Stomach (tissue), 4 donors: ENCODE measurements at regions not wholly inside any gene's neighbourhood (a gene's known extent, or its start where the extent isn't known, plus 50 kb on each side); places are given as distances from the start of the nearest gene placed in this dataset.

ENCODE experiments used
- EP300 ChIP-seq: sonication (generic); formaldehyde crosslinking; IDR thresholded peaks from one replicate; pipeline ENCODE4 v1.6.1; 2017; ENCODE audit warnings: antibody characterized with exemption
- POLR2A ChIP-seq, 4 donors: fragments of 450-650 bp; IDR thresholded peaks; one replicate each; pipeline ENCODE4 v1.6.1; 2016; ENCODE audit warnings: antibody characterized with exemption in 4 of 4, control low read depth in 2 of 4, mild to moderate bottlenecking in 1 of 4, moderate library complexity in 1 of 4
- POLR2AphosphoS5 ChIP-seq, 3 donors: sonication (generic); formaldehyde crosslinking; IDR thresholded peaks; one replicate each; pipeline ENCODE4 v1.6.1; 2016; ENCODE audit warnings: antibody characterized with exemption in 3 of 3
- TF ChIP-seq, protein P1 (sequence below), 7 experiments: fragments of 450-650 bp in 4 of 7; fragments of 200-600 bp in 3 of 7; sonication (generic) in 3 of 7; IDR thresholded peaks; one replicate each; pipeline ENCODE4 v1.5.1; 2016 to 2019; ENCODE audit warnings: antibody characterized with exemption in 7 of 7, control low read depth in 2 of 7, mild to moderate bottlenecking in 1 of 7

DNA sequence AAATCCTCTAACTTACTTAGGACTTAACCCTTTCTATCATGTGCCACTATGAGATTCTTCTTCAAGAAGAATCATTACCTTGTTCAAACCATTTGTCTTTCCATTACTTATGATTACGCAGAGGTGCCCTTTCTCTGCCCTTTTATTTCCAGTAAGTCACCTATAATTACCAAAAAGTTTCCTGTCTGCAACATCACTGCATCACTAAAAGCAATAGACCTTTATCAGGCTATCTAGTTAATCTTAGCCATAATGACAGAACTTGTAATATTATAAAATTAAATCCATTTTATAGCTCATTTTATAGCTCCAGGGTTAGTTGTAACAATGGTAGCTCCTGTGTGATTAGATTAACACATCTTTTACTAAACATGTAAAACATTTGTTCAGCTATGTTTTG, 673.6 kb upstream of the PITX2 start:
- TF ChIP-seq, protein P1, sequence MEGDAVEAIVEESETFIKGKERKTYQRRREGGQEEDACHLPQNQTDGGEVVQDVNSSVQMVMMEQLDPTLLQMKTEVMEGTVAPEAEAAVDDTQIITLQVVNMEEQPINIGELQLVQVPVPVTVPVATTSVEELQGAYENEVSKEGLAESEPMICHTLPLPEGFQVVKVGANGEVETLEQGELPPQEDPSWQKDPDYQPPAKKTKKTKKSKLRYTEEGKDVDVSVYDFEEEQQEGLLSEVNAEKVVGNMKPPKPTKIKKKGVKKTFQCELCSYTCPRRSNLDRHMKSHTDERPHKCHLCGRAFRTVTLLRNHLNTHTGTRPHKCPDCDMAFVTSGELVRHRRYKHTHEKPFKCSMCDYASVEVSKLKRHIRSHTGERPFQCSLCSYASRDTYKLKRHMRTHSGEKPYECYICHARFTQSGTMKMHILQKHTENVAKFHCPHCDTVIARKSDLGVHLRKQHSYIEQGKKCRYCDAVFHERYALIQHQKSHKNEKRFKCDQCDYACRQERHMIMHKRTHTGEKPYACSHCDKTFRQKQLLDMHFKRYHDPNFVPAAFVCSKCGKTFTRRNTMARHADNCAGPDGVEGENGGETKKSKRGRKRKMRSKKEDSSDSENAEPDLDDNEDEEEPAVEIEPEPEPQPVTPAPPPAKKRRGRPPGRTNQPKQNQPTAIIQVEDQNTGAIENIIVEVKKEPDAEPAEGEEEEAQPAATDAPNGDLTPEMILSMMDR (IDR thresholded peaks at IDR 0.05): no peak
- no peak for TF ChIP-seq EP300
- no peak for TF ChIP-seq POLR2A (IDR thresholded peaks at IDR 0.05)
- no peak for TF ChIP-seq POLR2AphosphoS5 (IDR thresholded peaks at IDR 0.05)
